Mucosa of descending colon (tissue), 3 donors: ENCODE measurements at regions not wholly inside any gene's neighbourhood (a gene's known extent, or its start where the extent isn't known, plus 50 kb on each side); places are given as distances from the start of the nearest gene placed in this dataset.

ENCODE experiments used
- ATAC-seq: fragments of 200-7000 bp; cut with Tn5 transposase; one replicate; pipeline ENCODE4 v1.9.1; 2020; ENCODE audit warnings: mild to moderate bottlenecking, moderate library complexity
- DNase-seq, 3 donors: peaks; one replicate each; pipeline ENCODE4 v3.0.0-alpha.2; 2020
- H3K36me3 ChIP-seq: fragments of 200-600 bp; one replicate; pipeline ENCODE4 v1.8.0; 2021; ENCODE audit warnings: low read depth, mild to moderate bottlenecking
- H3K4me1 ChIP-seq: fragments of 200-600 bp; one replicate; pipeline ENCODE4 v1.8.0; 2021; ENCODE audit warnings: low read depth, mild to moderate bottlenecking
- H3K4me3 ChIP-seq: fragments of 200-600 bp; one replicate; pipeline ENCODE4 v1.8.0; 2021; ENCODE audit warnings: mild to moderate bottlenecking
- H3K9me3 ChIP-seq: fragments of 200-600 bp; one replicate; pipeline ENCODE4 v1.8.0; 2021; ENCODE audit warnings: mild to moderate bottlenecking
- CTCF ChIP-seq: fragments of 200-600 bp; IDR thresholded peaks from one replicate; pipeline ENCODE4 v1.8.0; 2022; ENCODE audit warnings: antibody characterized with exemption, mild to moderate bottlenecking
- intact Hi-C, 2 donors: fragments of 100-400 bp; cut with DNase I in 1 of 2; cut with micrococcal nuclease in 1 of 2; formaldehyde crosslinking; loops; one replicate each; pipeline versions ENCODE4 v1.11.0 to v1.11.1; 2022; cut with DNase I, micrococcal nuclease
- donor health status: DM: no; HTN: no; CAD: no; lungs with moderate emphysema.
- donor health status: DM: no; HTN: no; CAD: no.
- donor health status: DM: no; HTN: yes; CAD: no.

DNA sequence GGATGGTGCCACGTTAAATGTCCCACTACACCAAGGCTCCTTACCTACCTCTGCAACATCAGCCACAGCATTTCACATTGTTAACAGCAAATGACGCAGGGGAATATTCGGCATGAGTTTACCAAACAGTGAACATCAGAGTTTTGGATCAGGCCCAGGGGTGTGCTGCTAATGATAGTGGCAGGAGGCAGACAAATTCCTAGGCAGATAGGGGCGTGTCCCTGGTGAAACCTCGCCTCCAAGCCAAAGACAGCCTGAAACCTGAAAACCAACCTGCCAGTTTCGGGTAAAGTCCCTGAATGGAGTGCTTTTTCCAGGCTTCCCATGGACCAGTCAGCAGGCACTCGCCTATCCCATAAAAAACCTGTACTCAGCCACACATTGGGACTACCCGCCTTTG lies 133.6 kb downstream of the SH3BGRL2 start:
- no peak for ATAC-seq
- intact Hi-C loops = no loop called here
- TF ChIP-seq CTCF = no peak

GRCh38 chr6:79763301-79763700 lies 132.2 kb downstream of the SH3BGRL2 start:
- intact Hi-C loops = no loop called here
- H3K9me3 ChIP-seq = no peaks in the 10 kb centered on the region
- H3K4me1 ChIP-seq = no peaks in the 10 kb centered on the region
- ATAC-seq (no peak), DNase-seq (no peak)
- H3K4me3 ChIP-seq = no peak overlapping the region
- no peak for TF ChIP-seq CTCF
- H3K36me3 ChIP-seq = no peaks in the 10 kb centered on the region

More for the DNA sequence above, 133.6 kb downstream of the SH3BGRL2 start:
- H3K36me3 ChIP-seq = no peaks in the 10 kb centered on the region
- H3K9me3 ChIP-seq = no peaks in the 10 kb centered on the region
- H3K4me3 ChIP-seq = no peak overlapping the region
- DNase-seq = no peak
- no peaks in the 10 kb centered on the region for H3K4me1 ChIP-seq

DNA sequence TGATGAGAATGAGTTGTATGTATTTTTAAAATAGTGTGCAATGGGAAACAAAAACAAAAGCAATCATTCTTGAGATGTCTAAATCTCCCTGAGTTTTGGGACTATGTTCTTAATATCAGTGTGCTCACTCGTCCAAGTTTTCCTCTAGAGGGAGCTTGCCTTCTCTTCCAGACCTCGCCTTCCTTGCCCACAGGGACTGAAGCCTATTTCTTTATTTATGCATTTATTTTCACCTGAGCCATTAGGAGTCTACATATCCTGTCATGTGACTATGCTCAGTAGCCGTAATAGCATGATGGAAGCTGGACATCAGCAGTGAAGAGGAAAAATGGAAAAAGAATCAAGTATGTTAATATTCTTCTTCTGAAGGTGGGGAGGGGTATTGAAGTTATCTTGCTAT lies 131.2 kb downstream of the SH3BGRL2 start:
- Histone ChIP-seq H3K4me3 (no peak overlapping the region), H3K36me3 (no peaks in the 10 kb centered on the region), H3K9me3 (no peaks in the 10 kb centered on the region), H3K4me1 (no peaks in the 10 kb centered on the region)
- intact Hi-C loops = no loop called here
- ATAC-seq (no peak), DNase-seq (no peak)
- TF ChIP-seq CTCF = no peak

DNA sequence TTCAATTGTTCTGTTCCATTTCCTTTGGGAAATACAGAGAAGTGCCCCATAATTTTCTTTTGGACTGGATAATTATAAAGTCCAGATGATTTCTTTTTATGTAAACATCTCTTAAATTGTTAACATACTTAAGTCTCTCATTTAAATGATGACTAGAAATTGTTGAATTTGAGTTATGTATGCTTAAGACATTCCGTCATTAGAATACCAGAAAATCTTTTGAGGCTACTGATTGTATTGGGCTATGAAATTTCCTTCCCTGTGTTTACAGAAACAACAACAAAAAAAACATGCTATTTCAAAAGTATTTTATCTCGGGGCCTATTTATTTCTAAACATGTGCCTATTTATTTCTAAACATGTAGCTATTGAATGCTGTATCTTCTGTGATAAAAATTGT lies 125.4 kb downstream of the SH3BGRL2 start:
- H3K9me3 ChIP-seq = no peaks in the 10 kb centered on the region
- H3K4me3 ChIP-seq = no peak overlapping the region
- ATAC-seq (no peak), DNase-seq (no peak)
- TF ChIP-seq CTCF = no peak
- H3K4me1 ChIP-seq = no peaks in the 10 kb centered on the region
- intact Hi-C loops = no loop called here
- H3K36me3 ChIP-seq = no peaks in the 10 kb centered on the region

DNA sequence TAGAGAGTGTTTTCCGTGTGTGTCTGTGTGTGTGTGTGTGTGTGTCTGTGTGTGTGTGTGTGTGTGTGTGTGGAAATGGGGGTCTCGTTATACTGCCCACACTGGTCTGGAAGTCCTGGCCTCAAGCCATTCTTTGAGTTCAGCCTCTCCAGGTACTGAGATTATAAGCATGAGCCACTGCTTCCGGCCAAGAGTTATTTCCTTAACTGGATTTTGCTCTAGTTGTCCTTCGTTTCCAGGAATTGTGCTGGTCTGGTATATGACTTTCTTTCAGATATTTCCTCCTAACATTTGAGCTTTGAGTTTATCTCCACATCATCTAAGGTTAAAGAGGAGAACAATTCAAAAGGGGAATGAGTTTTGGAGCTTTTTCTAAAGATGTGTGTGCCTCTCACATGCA lies 124.8 kb downstream of the SH3BGRL2 start:
- intact Hi-C loops = no loop called here
- TF ChIP-seq CTCF = no peak
- no peaks in the 10 kb centered on the region for H3K4me1 ChIP-seq
- ATAC-seq = no peak
- DNase-seq = no peak
- no peaks in the 10 kb centered on the region for H3K36me3 ChIP-seq
- no peak overlapping the region for H3K4me3 ChIP-seq
- no peaks in the 10 kb centered on the region for H3K9me3 ChIP-seq
